CD14-positive monocyte (primary cell): ENCODE measurements at regions not wholly inside any gene's neighbourhood (a gene's known extent, or its start where the extent isn't known, plus 50 kb on each side); places are given as distances from the start of the nearest gene placed in this dataset.
A peak's percentile ranks its signal among the peaks of the same experiment; 100 is the strongest.

Source experiments
- DNase-seq, 3 donors: peaks; one replicate each; pipeline ENCODE4 v3.0.0-alpha.2; 2011 to 2022
- H2AFZ ChIP-seq: 2 replicates; pipeline ENCODE4 v1.6.0; 2012; ENCODE audit warnings: mild to moderate bottlenecking, low read depth, low read length, inconsistent platforms; ENCODE audit not compliant: insufficient read depth, poor library complexity, severe bottlenecking
- H3K27ac ChIP-seq, 2 donors: 1 replicate in 1 of 2; 2 replicates in 1 of 2; pipeline ENCODE4 v1.5.1; 2012 to 2013; ENCODE audit warnings: low read length in 2 of 2, control low read depth in 1 of 2, inconsistent platforms in 1 of 2, low read depth in 1 of 2, mild to moderate bottlenecking in 1 of 2
- H3K27me3 ChIP-seq, 2 donors: one replicate each; pipeline versions ENCODE4 v1.6.0 to v1.6.1; 2011 to 2013; ENCODE audit warnings: low read length in 2 of 2; ENCODE audit not compliant: control insufficient read depth in 2 of 2, insufficient read depth in 2 of 2
- H3K36me3 ChIP-seq, 2 donors: replicated peaks in 1 of 2; 1 replicate in 1 of 2; 2 replicates in 1 of 2; pipeline versions ENCODE4 v1.5.1 to v1.6.1; 2012 to 2013; ENCODE audit warnings: low read length in 2 of 2, control low read depth in 1 of 2, inconsistent platforms in 1 of 2, mild to moderate bottlenecking in 1 of 2; ENCODE audit not compliant: insufficient read depth in 2 of 2, control insufficient read depth in 1 of 2
- H3K4me1 ChIP-seq, 2 donors: 1 replicate in 1 of 2; 2 replicates in 1 of 2; pipeline versions ENCODE4 v1.5.1 to v1.6.1; 2012 to 2013; ENCODE audit warnings: low read length in 2 of 2, control low read depth in 1 of 2, inconsistent platforms in 1 of 2, mild to moderate bottlenecking in 1 of 2, moderate library complexity in 1 of 2; ENCODE audit not compliant: insufficient read depth in 2 of 2, control insufficient read depth in 1 of 2
- H3K4me2 ChIP-seq: replicated peaks from 2 replicates; pipeline ENCODE3; 2012; ENCODE audit warnings: low read length, moderate library complexity, mild to moderate bottlenecking; ENCODE audit not compliant: poor library complexity, severe bottlenecking; ENCODE audit errors: extremely low read depth
- H3K4me3 ChIP-seq, 3 experiments: fragments of 200-600 bp in 1 of 3; sonication (generic) in 1 of 3; replicated peaks in 1 of 3; 1 replicate in 2 of 3; 2 replicates in 1 of 3; pipeline ENCODE4 v1.5.1; 2011 to 2013; ENCODE audit warnings: low read length in 3 of 3, mild to moderate bottlenecking in 3 of 3, control low read depth in 2 of 3, low read depth in 2 of 3, inconsistent platforms in 1 of 3, moderate library complexity in 1 of 3
- H3K79me2 ChIP-seq: 2 replicates; pipeline ENCODE4 v1.6.0; 2012; ENCODE audit warnings: mild to moderate bottlenecking, control low read depth, inconsistent platforms, low read length, moderate library complexity; ENCODE audit not compliant: insufficient read depth
- H3K9ac ChIP-seq: 2 replicates; pipeline ENCODE4 v1.6.0; 2017; ENCODE audit warnings: low read length, mild to moderate bottlenecking; ENCODE audit not compliant: insufficient read depth, poor library complexity, severe bottlenecking
- H3K9me3 ChIP-seq, 2 donors: replicated peaks in 1 of 2; 1 replicate in 1 of 2; 2 replicates in 1 of 2; pipeline versions ENCODE4 v1.5.1 to v1.6.1; 2012 to 2013; ENCODE audit warnings: low read length in 2 of 2, control low read depth in 1 of 2; ENCODE audit not compliant: control insufficient read depth in 1 of 2, insufficient read depth in 1 of 2
- H4K20me1 ChIP-seq: 2 replicates; pipeline ENCODE4 v1.6.0; 2012; ENCODE audit warnings: mild to moderate bottlenecking, low read length, control low read depth, moderate library complexity; ENCODE audit not compliant: insufficient read depth
- H3K27ac Mint-ChIP-seq, 7 donors: one replicate each; pipeline ENCODE4 v1.8.0; 2020; ENCODE audit warnings: mild to moderate bottlenecking in 7 of 7, mixed read lengths in 7 of 7, moderate library complexity in 6 of 7, inconsistent platforms in 2 of 7
- H3K27me3 Mint-ChIP-seq, 3 donors: one replicate each; pipeline ENCODE4 v1.8.0; 2021 to 2022; ENCODE audit warnings: low read depth in 3 of 3, mild to moderate bottlenecking in 3 of 3, mixed read lengths in 3 of 3, moderate library complexity in 3 of 3, inconsistent platforms in 1 of 3
- H3K36me3 Mint-ChIP-seq, 2 donors: one replicate each; pipeline ENCODE4 v1.8.0; 2020; ENCODE audit warnings: mixed read lengths in 2 of 2, inconsistent platforms in 1 of 2, mild to moderate bottlenecking in 1 of 2
- H3K4me1 Mint-ChIP-seq: one replicate; pipeline ENCODE4 v1.8.0; 2020; ENCODE audit warnings: mild to moderate bottlenecking, mixed read lengths
- H3K4me3 Mint-ChIP-seq, 2 donors: one replicate each; pipeline ENCODE4 v1.8.0; 2020; ENCODE audit warnings: mild to moderate bottlenecking in 2 of 2, mixed read lengths in 2 of 2, moderate library complexity in 1 of 2
- H3K9me3 Mint-ChIP-seq, 7 donors: one replicate each; pipeline ENCODE4 v1.8.0; 2020 to 2022; ENCODE audit warnings: mixed read lengths in 7 of 7, mild to moderate bottlenecking in 6 of 7, moderate library complexity in 6 of 7, inconsistent platforms in 2 of 7
- CTCF ChIP-seq: fragments of 200-600 bp; IDR thresholded peaks from one replicate; pipeline ENCODE4 v1.8.0; 2022; ENCODE audit warnings: antibody characterized with exemption, mild to moderate bottlenecking
- WGBS: methylation state at CpG from one replicate; pipeline ENCODE4 v1.1.5; 2013; ENCODE audit warnings: missing lambda C conversion rate; ENCODE audit not compliant: insufficient coverage; 5-methylcytosine and 5-hydroxymethylcytosine counted together
- intact Hi-C, 2 donors: fragments of 100-400 bp; cut with micrococcal nuclease; formaldehyde crosslinking; loops; one replicate each; pipeline versions ENCODE4 v1.15.0 to v1.15.1; 2023

GRCh38 chr1:198915327-198916231 is 276.7 kb downstream of the PTPRC start:
- no peak for TF ChIP-seq CTCF
- WGBS: no CpG with 5 or more reads among the region's 3 CpGs
- Histone ChIP-seq H3K4me1 (peaks cover 22 to 27% of the 10 kb centered on the region in 2 donors), H3K4me3 (no peak overlapping the region), H3K27me3 (no peaks in the 10 kb centered on the region), H4K20me1 (peaks cover 22% of the 10 kb centered on the region), H3K9ac (no peak overlapping the region), H3K9me3 (no peaks in the 10 kb centered on the region), H3K27ac (no peak overlapping the region), H3K79me2 (peaks cover 98% of the 10 kb centered on the region), H2AFZ (no peak overlapping the region), H3K36me3 (no peaks in the 10 kb centered on the region), H3K4me2 (no peak overlapping the region)
- no peak for DNase-seq
- peak overlapping the region in 1 of 7 donors; percentile 28 for H3K27ac Mint-ChIP-seq
- peaks cover 21 to 34% of the 10 kb centered on the region in 2 donors for H3K36me3 Mint-ChIP-seq
- intact Hi-C loops: no loop called here
- peaks cover 38% of the 10 kb centered on the region for H3K4me1 Mint-ChIP-seq
- no peak overlapping the region for H3K4me3 Mint-ChIP-seq
- peaks cover 0 to 11% (median 0%) of the 10 kb centered on the region in 7 donors for H3K9me3 Mint-ChIP-seq
- no peaks in the 10 kb centered on the region for H3K27me3 Mint-ChIP-seq

GRCh38 chr1:198917226-198917625 is 278.4 kb downstream of the PTPRC start:
- Mint-ChIP-seq H3K9me3 (no peaks in the 10 kb centered on the region), H3K4me1 (peaks cover 47% of the 10 kb centered on the region), H3K27me3 (no peaks in the 10 kb centered on the region), H3K36me3 (peaks cover 18 to 29% of the 10 kb centered on the region in 2 donors), H3K4me3 (no peak overlapping the region), H3K27ac (no peak overlapping the region)
- TF ChIP-seq CTCF: no peak
- no peak overlapping the region for H3K27ac ChIP-seq
- peaks cover 12% of the 10 kb centered on the region for H4K20me1 ChIP-seq
- H3K4me1 ChIP-seq: peaks cover 35 to 41% of the 10 kb centered on the region in 2 donors
- no peaks in the 10 kb centered on the region for H3K9me3 ChIP-seq
- H3K9ac ChIP-seq: no peak overlapping the region
- H2AFZ ChIP-seq: no peak overlapping the region
- no peaks in the 10 kb centered on the region for H3K27me3 ChIP-seq
- DNase-seq: no peak
- H3K4me3 ChIP-seq: no peak overlapping the region
- intact Hi-C loops: no loop called here
- no peaks in the 10 kb centered on the region for H3K36me3 ChIP-seq
- H3K79me2 ChIP-seq: peaks cover 98% of the 10 kb centered on the region
- no peak overlapping the region for H3K4me2 ChIP-seq
- no CpG with 5 or more reads among the region's 2 CpGs for WGBS
